Astrocyte (in vitro differentiated cells and primary cell): ENCODE measurements at regions not wholly inside any gene's neighbourhood (a gene's known extent, or its start where the extent isn't known, plus 50 kb on each side); places are given as distances from the start of the nearest gene placed in this dataset.

Experiments used
- CTCF ChIP-seq: IDR thresholded peaks from 2 replicates; pipeline ENCODE4 v1.5.1; 2011; ENCODE audit warnings: low read depth, mild to moderate bottlenecking, inconsistent platforms, low read length, moderate library complexity; ENCODE audit not compliant: insufficient read depth
- EZH2 ChIP-seq: IDR thresholded peaks from 2 replicates; pipeline ENCODE4 v1.6.1; 2012; ENCODE audit warnings: mild to moderate bottlenecking, low read length, inconsistent platforms; ENCODE audit not compliant: insufficient read depth

GRCh38 chr2:215803150-215803549 lies 210.2 kb downstream of the MREG start:
- no peak for TF ChIP-seq CTCF
- TF ChIP-seq EZH2, result no peak
